ENCODE measurements at regions not wholly inside any gene's neighbourhood (a gene's known extent, or its start where the extent isn't known, plus 50 kb on each side); places are given as distances from the start of the nearest gene placed in this dataset.

DNA sequence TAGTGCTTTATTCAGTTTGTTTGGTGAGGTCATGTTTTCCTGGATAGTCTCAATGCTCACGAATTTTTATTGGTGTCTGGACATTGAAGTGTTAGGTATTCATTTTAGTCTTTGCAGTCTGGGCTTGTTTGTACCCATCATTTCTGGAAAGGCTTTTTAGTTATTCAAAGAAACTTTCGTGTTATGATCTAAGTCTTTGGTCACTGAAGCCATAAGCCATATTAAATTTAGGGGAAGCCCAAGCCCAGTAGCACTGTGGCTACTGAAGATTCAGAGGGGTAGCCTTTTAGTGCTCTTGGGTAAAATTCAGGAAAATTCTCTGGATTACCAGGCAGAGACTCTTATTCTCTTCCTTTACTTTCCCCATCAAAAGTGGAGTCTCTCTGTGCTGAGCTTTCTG lies 56.2 kb upstream of the PEX5L start:
- TF ChIP-seq HDAC2 (IDR thresholded peaks at IDR 0.05) (no peak), SMC3 (IDR thresholded peaks at IDR 0.05; ENCODE audit: borderline replicate concordance, low read length) (no peak), POU2F2 (IDR thresholded peaks at IDR 0.05; ENCODE audit: borderline replicate concordance, low read depth, low read length) (no peak), EP300 (IDR thresholded peaks at IDR 0.05; ENCODE audit: borderline replicate concordance in 1 of 2, control insufficient read depth in 1 of 2, low read depth in 2 of 2, low read length in 2 of 2) (no peak), NR2C2 (IDR thresholded peaks at IDR 0.05; ENCODE audit: borderline replicate concordance, control insufficient read depth, insufficient read length, low read depth) (no peak), CBFB (IDR thresholded peaks at IDR 0.05; ENCODE audit: low read depth) (no peak)
- TF ChIP-seq, protein P1, sequence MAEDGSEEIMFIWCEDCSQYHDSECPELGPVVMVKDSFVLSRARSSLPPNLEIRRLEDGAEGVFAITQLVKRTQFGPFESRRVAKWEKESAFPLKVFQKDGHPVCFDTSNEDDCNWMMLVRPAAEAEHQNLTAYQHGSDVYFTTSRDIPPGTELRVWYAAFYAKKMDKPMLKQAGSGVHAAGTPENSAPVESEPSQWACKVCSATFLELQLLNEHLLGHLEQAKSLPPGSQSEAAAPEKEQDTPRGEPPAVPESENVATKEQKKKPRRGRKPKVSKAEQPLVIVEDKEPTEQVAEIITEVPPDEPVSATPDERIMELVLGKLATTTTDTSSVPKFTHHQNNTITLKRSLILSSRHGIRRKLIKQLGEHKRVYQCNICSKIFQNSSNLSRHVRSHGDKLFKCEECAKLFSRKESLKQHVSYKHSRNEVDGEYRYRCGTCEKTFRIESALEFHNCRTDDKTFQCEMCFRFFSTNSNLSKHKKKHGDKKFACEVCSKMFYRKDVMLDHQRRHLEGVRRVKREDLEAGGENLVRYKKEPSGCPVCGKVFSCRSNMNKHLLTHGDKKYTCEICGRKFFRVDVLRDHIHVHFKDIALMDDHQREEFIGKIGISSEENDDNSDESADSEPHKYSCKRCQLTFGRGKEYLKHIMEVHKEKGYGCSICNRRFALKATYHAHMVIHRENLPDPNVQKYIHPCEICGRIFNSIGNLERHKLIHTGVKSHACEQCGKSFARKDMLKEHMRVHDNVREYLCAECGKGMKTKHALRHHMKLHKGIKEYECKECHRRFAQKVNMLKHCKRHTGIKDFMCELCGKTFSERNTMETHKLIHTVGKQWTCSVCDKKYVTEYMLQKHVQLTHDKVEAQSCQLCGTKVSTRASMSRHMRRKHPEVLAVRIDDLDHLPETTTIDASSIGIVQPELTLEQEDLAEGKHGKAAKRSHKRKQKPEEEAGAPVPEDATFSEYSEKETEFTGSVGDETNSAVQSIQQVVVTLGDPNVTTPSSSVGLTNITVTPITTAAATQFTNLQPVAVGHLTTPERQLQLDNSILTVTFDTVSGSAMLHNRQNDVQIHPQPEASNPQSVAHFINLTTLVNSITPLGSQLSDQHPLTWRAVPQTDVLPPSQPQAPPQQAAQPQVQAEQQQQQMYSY (CRISPR knock-in tag; IDR thresholded peaks at IDR 0.05), result no peak
- TF ChIP-seq, protein P2, sequence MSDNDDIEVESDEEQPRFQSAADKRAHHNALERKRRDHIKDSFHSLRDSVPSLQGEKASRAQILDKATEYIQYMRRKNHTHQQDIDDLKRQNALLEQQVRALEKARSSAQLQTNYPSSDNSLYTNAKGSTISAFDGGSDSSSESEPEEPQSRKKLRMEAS (IDR thresholded peaks at IDR 0.05; ENCODE audit: low read depth, low read length), result no peak
- TF ChIP-seq, protein P3, sequence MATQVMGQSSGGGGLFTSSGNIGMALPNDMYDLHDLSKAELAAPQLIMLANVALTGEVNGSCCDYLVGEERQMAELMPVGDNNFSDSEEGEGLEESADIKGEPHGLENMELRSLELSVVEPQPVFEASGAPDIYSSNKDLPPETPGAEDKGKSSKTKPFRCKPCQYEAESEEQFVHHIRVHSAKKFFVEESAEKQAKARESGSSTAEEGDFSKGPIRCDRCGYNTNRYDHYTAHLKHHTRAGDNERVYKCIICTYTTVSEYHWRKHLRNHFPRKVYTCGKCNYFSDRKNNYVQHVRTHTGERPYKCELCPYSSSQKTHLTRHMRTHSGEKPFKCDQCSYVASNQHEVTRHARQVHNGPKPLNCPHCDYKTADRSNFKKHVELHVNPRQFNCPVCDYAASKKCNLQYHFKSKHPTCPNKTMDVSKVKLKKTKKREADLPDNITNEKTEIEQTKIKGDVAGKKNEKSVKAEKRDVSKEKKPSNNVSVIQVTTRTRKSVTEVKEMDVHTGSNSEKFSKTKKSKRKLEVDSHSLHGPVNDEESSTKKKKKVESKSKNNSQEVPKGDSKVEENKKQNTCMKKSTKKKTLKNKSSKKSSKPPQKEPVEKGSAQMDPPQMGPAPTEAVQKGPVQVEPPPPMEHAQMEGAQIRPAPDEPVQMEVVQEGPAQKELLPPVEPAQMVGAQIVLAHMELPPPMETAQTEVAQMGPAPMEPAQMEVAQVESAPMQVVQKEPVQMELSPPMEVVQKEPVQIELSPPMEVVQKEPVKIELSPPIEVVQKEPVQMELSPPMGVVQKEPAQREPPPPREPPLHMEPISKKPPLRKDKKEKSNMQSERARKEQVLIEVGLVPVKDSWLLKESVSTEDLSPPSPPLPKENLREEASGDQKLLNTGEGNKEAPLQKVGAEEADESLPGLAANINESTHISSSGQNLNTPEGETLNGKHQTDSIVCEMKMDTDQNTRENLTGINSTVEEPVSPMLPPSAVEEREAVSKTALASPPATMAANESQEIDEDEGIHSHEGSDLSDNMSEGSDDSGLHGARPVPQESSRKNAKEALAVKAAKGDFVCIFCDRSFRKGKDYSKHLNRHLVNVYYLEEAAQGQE (IDR thresholded peaks at IDR 0.05; ENCODE audit: low read depth, low read length), result no peak
- TF ChIP-seq, protein P4, sequence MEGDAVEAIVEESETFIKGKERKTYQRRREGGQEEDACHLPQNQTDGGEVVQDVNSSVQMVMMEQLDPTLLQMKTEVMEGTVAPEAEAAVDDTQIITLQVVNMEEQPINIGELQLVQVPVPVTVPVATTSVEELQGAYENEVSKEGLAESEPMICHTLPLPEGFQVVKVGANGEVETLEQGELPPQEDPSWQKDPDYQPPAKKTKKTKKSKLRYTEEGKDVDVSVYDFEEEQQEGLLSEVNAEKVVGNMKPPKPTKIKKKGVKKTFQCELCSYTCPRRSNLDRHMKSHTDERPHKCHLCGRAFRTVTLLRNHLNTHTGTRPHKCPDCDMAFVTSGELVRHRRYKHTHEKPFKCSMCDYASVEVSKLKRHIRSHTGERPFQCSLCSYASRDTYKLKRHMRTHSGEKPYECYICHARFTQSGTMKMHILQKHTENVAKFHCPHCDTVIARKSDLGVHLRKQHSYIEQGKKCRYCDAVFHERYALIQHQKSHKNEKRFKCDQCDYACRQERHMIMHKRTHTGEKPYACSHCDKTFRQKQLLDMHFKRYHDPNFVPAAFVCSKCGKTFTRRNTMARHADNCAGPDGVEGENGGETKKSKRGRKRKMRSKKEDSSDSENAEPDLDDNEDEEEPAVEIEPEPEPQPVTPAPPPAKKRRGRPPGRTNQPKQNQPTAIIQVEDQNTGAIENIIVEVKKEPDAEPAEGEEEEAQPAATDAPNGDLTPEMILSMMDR (IDR thresholded peaks at IDR 0.05 in 2 of 3, conservative IDR thresholded peaks at IDR 0.05 in 1 of 3; ENCODE audit: control insufficient read depth in 2 of 3, extremely low read depth in 1 of 3, insufficient read depth in 1 of 3, low read depth in 3 of 3, low read length in 3 of 3), result no peak
- TF ChIP-seq, protein P5, sequence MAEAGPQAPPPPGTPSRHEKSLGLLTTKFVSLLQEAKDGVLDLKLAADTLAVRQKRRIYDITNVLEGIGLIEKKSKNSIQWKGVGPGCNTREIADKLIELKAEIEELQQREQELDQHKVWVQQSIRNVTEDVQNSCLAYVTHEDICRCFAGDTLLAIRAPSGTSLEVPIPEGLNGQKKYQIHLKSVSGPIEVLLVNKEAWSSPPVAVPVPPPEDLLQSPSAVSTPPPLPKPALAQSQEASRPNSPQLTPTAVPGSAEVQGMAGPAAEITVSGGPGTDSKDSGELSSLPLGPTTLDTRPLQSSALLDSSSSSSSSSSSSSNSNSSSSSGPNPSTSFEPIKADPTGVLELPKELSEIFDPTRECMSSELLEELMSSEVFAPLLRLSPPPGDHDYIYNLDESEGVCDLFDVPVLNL (IDR thresholded peaks at IDR 0.05; ENCODE audit: low read depth, low read length), result no peak
- TF ChIP-seq, protein P6, sequence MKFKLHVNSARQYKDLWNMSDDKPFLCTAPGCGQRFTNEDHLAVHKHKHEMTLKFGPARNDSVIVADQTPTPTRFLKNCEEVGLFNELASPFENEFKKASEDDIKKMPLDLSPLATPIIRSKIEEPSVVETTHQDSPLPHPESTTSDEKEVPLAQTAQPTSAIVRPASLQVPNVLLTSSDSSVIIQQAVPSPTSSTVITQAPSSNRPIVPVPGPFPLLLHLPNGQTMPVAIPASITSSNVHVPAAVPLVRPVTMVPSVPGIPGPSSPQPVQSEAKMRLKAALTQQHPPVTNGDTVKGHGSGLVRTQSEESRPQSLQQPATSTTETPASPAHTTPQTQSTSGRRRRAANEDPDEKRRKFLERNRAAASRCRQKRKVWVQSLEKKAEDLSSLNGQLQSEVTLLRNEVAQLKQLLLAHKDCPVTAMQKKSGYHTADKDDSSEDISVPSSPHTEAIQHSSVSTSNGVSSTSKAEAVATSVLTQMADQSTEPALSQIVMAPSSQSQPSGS (IDR thresholded peaks at IDR 0.05; ENCODE audit: low read length), result no peak

Data from GM12878 (cell line).